ENCODE measurements at regions not wholly inside any gene's neighbourhood (a gene's known extent, or its start where the extent isn't known, plus 50 kb on each side); places are given as distances from the start of the nearest gene placed in this dataset.

DNA sequence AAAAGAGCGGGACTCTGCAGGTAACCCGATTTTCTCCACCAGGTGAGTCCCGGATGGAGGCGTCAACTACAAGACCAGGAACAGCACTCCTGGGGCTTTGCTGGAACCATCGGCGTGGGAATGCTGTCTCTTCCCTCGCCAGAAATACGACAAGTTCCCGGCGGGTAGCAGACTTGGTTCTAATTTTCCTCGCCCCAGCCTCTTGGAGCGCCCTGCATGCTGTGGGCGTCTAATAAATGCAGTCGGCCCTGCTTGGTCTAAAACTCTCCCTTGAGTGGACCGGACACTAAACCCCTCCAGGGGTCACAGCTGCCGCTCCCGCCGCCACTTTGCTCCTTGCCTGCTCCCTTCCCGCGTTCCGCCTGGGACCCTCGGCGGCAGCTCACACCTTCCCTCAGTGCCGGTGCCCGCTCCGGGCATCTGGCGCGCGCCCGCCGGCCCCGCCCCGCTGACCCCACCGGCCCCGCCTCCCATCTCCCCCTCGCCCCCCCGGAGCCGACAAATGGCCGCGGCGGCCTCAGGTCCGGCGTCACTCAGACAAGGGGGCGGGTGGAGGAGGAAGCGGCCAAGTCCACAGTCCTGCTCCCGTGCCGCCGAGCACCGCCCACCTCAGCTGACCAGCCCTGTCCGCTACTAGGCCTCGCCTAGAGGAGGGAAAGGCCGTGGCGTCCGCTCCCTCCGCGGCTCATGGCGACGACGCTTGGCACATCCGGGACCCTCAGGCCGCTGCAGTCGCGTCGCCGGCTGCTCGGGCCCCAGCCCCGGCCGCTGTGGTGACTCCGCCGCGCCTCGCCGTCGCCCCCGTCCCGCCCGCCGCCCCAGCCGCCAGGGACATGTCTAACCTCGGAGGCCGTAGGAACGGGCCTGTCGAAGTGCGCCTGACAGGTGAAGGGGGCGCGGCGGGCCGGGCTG is 65.8 kb downstream of the KPNA2 start (continued):
- TF ChIP-seq ZBTB17 (tag by site-specific recombination; IDR thresholded peaks at IDR 0.05) (0 out of 2 replicates have a peak, but pooled peaks have one; percentile 14), REPIN1 (tag by site-specific recombination; IDR thresholded peaks at IDR 0.05; ENCODE audit: low read depth) (no peak), GLIS1 (tag by site-specific recombination; IDR thresholded peaks at IDR 0.05) (peak; percentile 83), KLF16 (tag by site-specific recombination; IDR thresholded peaks at IDR 0.05) (peak; percentile 90), BCL11A (tag by site-specific recombination; IDR thresholded peaks at IDR 0.05; ENCODE audit: low read depth) (peak; percentile 39; the same call in 1 of the 2 replicates), ZFP37 (tag by site-specific recombination; IDR thresholded peaks at IDR 0.05) (no peak), ZNF549 (tag by site-specific recombination; IDR thresholded peaks at IDR 0.05) (0 out of 2 replicates have a peak, but pooled peaks have one; percentile 32), TCF7L2 (IDR thresholded peaks at IDR 0.05; ENCODE audit: borderline replicate concordance, low read depth, low read length) (no peak), ZNF596 (tag by site-specific recombination; IDR thresholded peaks at IDR 0.05) (peak; percentile 51; the same call in 1 of the 2 replicates), KLF10 (tag by site-specific recombination; IDR thresholded peaks at IDR 0.05) (peak; percentile 79), WT1 (tag by site-specific recombination; IDR thresholded peaks at IDR 0.05) (no peak), ZNF677 (tag by site-specific recombination; IDR thresholded peaks at IDR 0.05) (0 out of 2 replicates have a peak, but pooled peaks have one; percentile 33), ZEB2 (tag by site-specific recombination; IDR thresholded peaks at IDR 0.05) (peak; percentile 77), ZNF660 (tag by site-specific recombination; IDR thresholded peaks at IDR 0.05) (peak; percentile 60; the same call in 1 of the 2 replicates), ZNF629 (tag by site-specific recombination; IDR thresholded peaks at IDR 0.05) (peak; percentile 57), GLI2 (tag by site-specific recombination; IDR thresholded peaks at IDR 0.05; ENCODE audit: borderline replicate concordance, low read depth) (no peak), ZNF121 (tag by site-specific recombination; IDR thresholded peaks at IDR 0.05) (no peak), ZNF610 (tag by site-specific recombination; IDR thresholded peaks at IDR 0.05; ENCODE audit: borderline replicate concordance) (0 out of 2 replicates have a peak, but pooled peaks have one; percentile 38), KLF7 (tag by site-specific recombination; IDR thresholded peaks at IDR 0.05; ENCODE audit: borderline replicate concordance) (no peak), ZNF292 (tag by site-specific recombination; IDR thresholded peaks at IDR 0.05; ENCODE audit: borderline replicate concordance, low read depth) (no peak), ZNF768 (tag by site-specific recombination; IDR thresholded peaks at IDR 0.05) (no peak), ZNF341 (tag by site-specific recombination; IDR thresholded peaks at IDR 0.05; ENCODE audit: low read depth) (0 out of 2 replicates have a peak, but pooled peaks have one; percentile 8), KLF1 (tag by site-specific recombination; IDR thresholded peaks at IDR 0.05) (peak; percentile 67), TRIM28 (IDR thresholded peaks at IDR 0.05; ENCODE audit: borderline replicate concordance, low read length) (no peak), YY1 (tag by site-specific recombination; IDR thresholded peaks at IDR 0.05) (peak; percentile 87), ZNF366 (tag by site-specific recombination; conservative IDR thresholded peaks at IDR 0.05) (0 out of 2 replicates have a peak, but pooled peaks have one; percentile 12)
- TF ChIP-seq, protein P1, sequence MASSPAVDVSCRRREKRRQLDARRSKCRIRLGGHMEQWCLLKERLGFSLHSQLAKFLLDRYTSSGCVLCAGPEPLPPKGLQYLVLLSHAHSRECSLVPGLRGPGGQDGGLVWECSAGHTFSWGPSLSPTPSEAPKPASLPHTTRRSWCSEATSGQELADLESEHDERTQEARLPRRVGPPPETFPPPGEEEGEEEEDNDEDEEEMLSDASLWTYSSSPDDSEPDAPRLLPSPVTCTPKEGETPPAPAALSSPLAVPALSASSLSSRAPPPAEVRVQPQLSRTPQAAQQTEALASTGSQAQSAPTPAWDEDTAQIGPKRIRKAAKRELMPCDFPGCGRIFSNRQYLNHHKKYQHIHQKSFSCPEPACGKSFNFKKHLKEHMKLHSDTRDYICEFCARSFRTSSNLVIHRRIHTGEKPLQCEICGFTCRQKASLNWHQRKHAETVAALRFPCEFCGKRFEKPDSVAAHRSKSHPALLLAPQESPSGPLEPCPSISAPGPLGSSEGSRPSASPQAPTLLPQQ (tag by site-specific recombination; IDR thresholded peaks at IDR 0.05): 0 out of 2 replicates have a peak, but pooled peaks have one; percentile 48
- TF ChIP-seq, protein P2, sequence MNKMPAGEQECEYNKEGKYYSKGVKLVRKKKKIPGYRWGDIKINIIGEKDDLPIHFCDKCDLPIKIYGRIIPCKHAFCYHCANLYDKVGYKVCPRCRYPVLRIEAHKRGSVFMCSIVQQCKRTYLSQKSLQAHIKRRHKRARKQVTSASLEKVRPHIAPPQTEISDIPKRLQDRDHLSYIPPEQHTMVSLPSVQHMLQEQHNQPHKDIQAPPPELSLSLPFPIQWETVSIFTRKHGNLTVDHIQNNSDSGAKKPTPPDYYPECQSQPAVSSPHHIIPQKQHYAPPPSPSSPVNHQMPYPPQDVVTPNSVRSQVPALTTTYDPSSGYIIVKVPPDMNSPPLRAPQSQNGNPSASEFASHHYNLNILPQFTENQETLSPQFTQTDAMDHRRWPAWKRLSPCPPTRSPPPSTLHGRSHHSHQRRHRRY (tag by site-specific recombination; IDR thresholded peaks at IDR 0.05): no peak
- TF ChIP-seq, protein P3, sequence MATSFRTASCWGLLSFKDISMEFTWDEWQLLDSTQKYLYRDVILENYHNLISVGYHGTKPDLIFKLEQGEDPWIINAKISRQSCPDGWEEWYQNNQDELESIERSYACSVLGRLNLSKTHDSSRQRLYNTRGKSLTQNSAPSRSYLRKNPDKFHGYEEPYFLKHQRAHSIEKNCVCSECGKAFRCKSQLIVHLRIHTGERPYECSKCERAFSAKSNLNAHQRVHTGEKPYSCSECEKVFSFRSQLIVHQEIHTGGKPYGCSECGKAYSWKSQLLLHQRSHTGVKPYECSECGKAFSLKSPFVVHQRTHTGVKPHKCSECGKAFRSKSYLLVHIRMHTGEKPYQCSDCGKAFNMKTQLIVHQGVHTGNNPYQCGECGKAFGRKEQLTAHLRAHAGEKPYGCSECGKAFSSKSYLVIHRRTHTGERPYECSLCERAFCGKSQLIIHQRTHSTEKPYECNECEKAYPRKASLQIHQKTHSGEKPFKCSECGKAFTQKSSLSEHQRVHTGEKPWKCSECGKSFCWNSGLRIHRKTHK (tag by site-specific recombination; IDR thresholded peaks at IDR 0.05): no peak
- TF ChIP-seq, protein P4, sequence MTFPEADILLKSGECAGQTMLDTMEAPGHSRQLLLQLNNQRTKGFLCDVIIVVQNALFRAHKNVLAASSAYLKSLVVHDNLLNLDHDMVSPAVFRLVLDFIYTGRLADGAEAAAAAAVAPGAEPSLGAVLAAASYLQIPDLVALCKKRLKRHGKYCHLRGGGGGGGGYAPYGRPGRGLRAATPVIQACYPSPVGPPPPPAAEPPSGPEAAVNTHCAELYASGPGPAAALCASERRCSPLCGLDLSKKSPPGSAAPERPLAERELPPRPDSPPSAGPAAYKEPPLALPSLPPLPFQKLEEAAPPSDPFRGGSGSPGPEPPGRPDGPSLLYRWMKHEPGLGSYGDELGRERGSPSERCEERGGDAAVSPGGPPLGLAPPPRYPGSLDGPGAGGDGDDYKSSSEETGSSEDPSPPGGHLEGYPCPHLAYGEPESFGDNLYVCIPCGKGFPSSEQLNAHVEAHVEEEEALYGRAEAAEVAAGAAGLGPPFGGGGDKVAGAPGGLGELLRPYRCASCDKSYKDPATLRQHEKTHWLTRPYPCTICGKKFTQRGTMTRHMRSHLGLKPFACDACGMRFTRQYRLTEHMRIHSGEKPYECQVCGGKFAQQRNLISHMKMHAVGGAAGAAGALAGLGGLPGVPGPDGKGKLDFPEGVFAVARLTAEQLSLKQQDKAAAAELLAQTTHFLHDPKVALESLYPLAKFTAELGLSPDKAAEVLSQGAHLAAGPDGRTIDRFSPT (tag by site-specific recombination; IDR thresholded peaks at IDR 0.05): peak; percentile 80
- TF ChIP-seq, protein P5, sequence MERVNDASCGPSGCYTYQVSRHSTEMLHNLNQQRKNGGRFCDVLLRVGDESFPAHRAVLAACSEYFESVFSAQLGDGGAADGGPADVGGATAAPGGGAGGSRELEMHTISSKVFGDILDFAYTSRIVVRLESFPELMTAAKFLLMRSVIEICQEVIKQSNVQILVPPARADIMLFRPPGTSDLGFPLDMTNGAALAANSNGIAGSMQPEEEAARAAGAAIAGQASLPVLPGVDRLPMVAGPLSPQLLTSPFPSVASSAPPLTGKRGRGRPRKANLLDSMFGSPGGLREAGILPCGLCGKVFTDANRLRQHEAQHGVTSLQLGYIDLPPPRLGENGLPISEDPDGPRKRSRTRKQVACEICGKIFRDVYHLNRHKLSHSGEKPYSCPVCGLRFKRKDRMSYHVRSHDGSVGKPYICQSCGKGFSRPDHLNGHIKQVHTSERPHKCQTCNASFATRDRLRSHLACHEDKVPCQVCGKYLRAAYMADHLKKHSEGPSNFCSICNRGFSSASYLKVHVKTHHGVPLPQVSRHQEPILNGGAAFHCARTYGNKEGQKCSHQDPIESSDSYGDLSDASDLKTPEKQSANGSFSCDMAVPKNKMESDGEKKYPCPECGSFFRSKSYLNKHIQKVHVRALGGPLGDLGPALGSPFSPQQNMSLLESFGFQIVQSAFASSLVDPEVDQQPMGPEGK (tag by site-specific recombination; IDR thresholded peaks at IDR 0.05): peak; percentile 85
